H9 (cell line): ENCODE measurements at regions not wholly inside any gene's neighbourhood (a gene's known extent, or its start where the extent isn't known, plus 50 kb on each side); places are given as distances from the start of the nearest gene placed in this dataset.

ENCODE experiments used
- DNase-seq: peaks from one replicate; pipeline ENCODE4 v3.0.0-alpha.2; 2017
- H2AFZ ChIP-seq: one replicate; pipeline ENCODE4 v1.6.1; 2013; ENCODE audit warnings: mild to moderate bottlenecking, low read length, control low read depth, moderate library complexity
- H2AK5ac ChIP-seq: 2 replicates; pipeline ENCODE4 v1.6.1; 2013; ENCODE audit warnings: low read length, control low read depth, mixed read lengths; ENCODE audit not compliant: insufficient read length
- H2BK120ac ChIP-seq: one replicate; pipeline ENCODE4 v1.6.1; 2013; ENCODE audit warnings: low read depth, mild to moderate bottlenecking, low read length, control low read depth, inconsistent platforms; ENCODE audit not compliant: poor library complexity, severe bottlenecking
- H2BK12ac ChIP-seq: 2 replicates; pipeline ENCODE4 v1.6.1; 2013; ENCODE audit warnings: low read length, control low read depth, mixed read lengths, low read depth; ENCODE audit not compliant: insufficient read length
- H2BK15ac ChIP-seq: 2 replicates; pipeline ENCODE4 v1.6.1; 2013; ENCODE audit warnings: low read depth, low read length, control low read depth
- H2BK20ac ChIP-seq: one replicate; pipeline ENCODE4 v1.6.1; 2013; ENCODE audit warnings: low read depth, mild to moderate bottlenecking, low read length, control low read depth, inconsistent platforms; ENCODE audit not compliant: poor library complexity, severe bottlenecking
- H2BK5ac ChIP-seq: 2 replicates; pipeline ENCODE4 v1.6.1; 2013; ENCODE audit warnings: low read length, control low read depth, mixed read lengths; ENCODE audit not compliant: insufficient read length
- H3K14ac ChIP-seq: 2 replicates; pipeline ENCODE4 v1.6.1; 2013; ENCODE audit warnings: low read length, control low read depth; ENCODE audit not compliant: insufficient read depth
- H3K18ac ChIP-seq: 2 replicates; pipeline ENCODE4 v1.6.1; 2013; ENCODE audit warnings: low read depth, mild to moderate bottlenecking, mixed read lengths, low read length, control low read depth; ENCODE audit not compliant: insufficient read length
- H3K23ac ChIP-seq: 2 replicates; pipeline ENCODE4 v1.6.1; 2013; ENCODE audit warnings: low read length, control low read depth, mixed read lengths, low read depth; ENCODE audit not compliant: insufficient read length
- H3K23me2 ChIP-seq: 2 replicates; pipeline ENCODE4 v1.6.1; 2013; ENCODE audit warnings: low read depth, mild to moderate bottlenecking, mixed read lengths, low read length, control low read depth; ENCODE audit not compliant: insufficient read length, poor library complexity, severe bottlenecking
- H3K27ac ChIP-seq: 2 replicates; pipeline ENCODE4 v1.5.1; 2013; ENCODE audit warnings: low read length, control low read depth, mixed read lengths, low read depth; ENCODE audit not compliant: insufficient read length
- H3K27me3 ChIP-seq: 2 replicates; pipeline ENCODE4 v1.6.1; 2013; ENCODE audit warnings: low read length, control low read depth, inconsistent platforms; ENCODE audit not compliant: insufficient read depth
- H3K4ac ChIP-seq: 2 replicates; pipeline ENCODE4 v1.6.1; 2013; ENCODE audit warnings: low read depth, mild to moderate bottlenecking, control low read depth, inconsistent platforms, low read length, moderate library complexity
- H3K4me1 ChIP-seq: 2 replicates; pipeline ENCODE4 v1.6.1; 2013; ENCODE audit warnings: low read length, control low read depth, inconsistent platforms; ENCODE audit not compliant: insufficient read depth
- H3K4me2 ChIP-seq: 2 replicates; pipeline ENCODE4 v1.6.1; 2013; ENCODE audit warnings: low read length, control low read depth, mixed read lengths; ENCODE audit not compliant: insufficient read length, insufficient read depth
- H3K56ac ChIP-seq: 2 replicates; pipeline ENCODE4 v1.6.1; 2013; ENCODE audit warnings: low read depth, mild to moderate bottlenecking, mixed read lengths, low read length, control low read depth; ENCODE audit not compliant: insufficient read length
- H3K79me1 ChIP-seq: 2 replicates; pipeline ENCODE4 v1.6.1; 2013; ENCODE audit warnings: low read depth, mild to moderate bottlenecking, moderate library complexity, low read length, control low read depth, inconsistent platforms; ENCODE audit not compliant: insufficient read depth, poor library complexity, severe bottlenecking
- H3K79me2 ChIP-seq: 2 replicates; pipeline ENCODE4 v1.6.1; 2013; ENCODE audit warnings: low read length, control low read depth, inconsistent platforms; ENCODE audit not compliant: insufficient read depth
- H3K9ac ChIP-seq: 2 replicates; pipeline ENCODE4 v1.6.1; 2013; ENCODE audit warnings: low read length, control low read depth, mixed read lengths; ENCODE audit not compliant: insufficient read length; ENCODE audit errors: extremely low read depth
- H3K9me3 ChIP-seq: one replicate; pipeline ENCODE4 v1.6.1; 2013; ENCODE audit warnings: low read depth, low read length, inconsistent platforms; ENCODE audit not compliant: control insufficient read depth
- H3T11ph ChIP-seq: one replicate; pipeline ENCODE4 v1.6.1; 2013; ENCODE audit warnings: mild to moderate bottlenecking, low read length, control low read depth, inconsistent platforms
- H4K20me1 ChIP-seq: one replicate; pipeline ENCODE4 v1.6.1; 2013; ENCODE audit not compliant: control insufficient read depth, insufficient read length, insufficient read depth
- H4K5ac ChIP-seq: 2 replicates; pipeline ENCODE4 v1.6.1; 2013; ENCODE audit warnings: low read depth, mild to moderate bottlenecking, mixed read lengths, low read length, control low read depth; ENCODE audit not compliant: insufficient read length
- H4K8ac ChIP-seq: replicated peaks from 2 replicates; pipeline ENCODE4 v1.6.1; 2013; ENCODE audit warnings: low read length, control low read depth, mixed read lengths, low read depth; ENCODE audit not compliant: insufficient read length
- H4K91ac ChIP-seq: 2 replicates; pipeline ENCODE4 v1.6.1; 2013; ENCODE audit warnings: low read depth, mild to moderate bottlenecking, moderate library complexity, mixed read lengths, low read length, control low read depth; ENCODE audit not compliant: insufficient read length
- H3K27ac Mint-ChIP-seq, 3 experiments: 2 replicates in 2 of 3; 3 replicates in 1 of 3; pipeline ENCODE4 v1.8.0; 2020 to 2021; ENCODE audit warnings: mixed read lengths in 3 of 3, mild to moderate bottlenecking in 1 of 3, moderate library complexity in 1 of 3
- H3K27me3 Mint-ChIP-seq: 2 replicates; pipeline ENCODE4 v1.8.0; 2021; ENCODE audit warnings: low read depth, mild to moderate bottlenecking, moderate library complexity, mixed read lengths
- H3K36me3 Mint-ChIP-seq, 3 experiments: 2 replicates in 2 of 3; 3 replicates in 1 of 3; pipeline ENCODE4 v1.8.0; 2020 to 2021; ENCODE audit warnings: low read depth in 3 of 3, mixed read lengths in 3 of 3; ENCODE audit not compliant: insufficient read depth in 1 of 3
- H3K4me1 Mint-ChIP-seq, 2 experiments: 2 replicates each; pipeline ENCODE4 v1.8.0; 2020; ENCODE audit warnings: mixed read lengths in 2 of 2
- H3K4me3 Mint-ChIP-seq, 2 experiments: 2 replicates in 1 of 2; 3 replicates in 1 of 2; pipeline ENCODE4 v1.8.0; 2020 to 2021; ENCODE audit warnings: mild to moderate bottlenecking in 2 of 2, mixed read lengths in 2 of 2, moderate library complexity in 1 of 2
- H3K9me3 Mint-ChIP-seq, 2 experiments: 2 replicates in 1 of 2; 3 replicates in 1 of 2; pipeline ENCODE4 v1.8.0; 2020; ENCODE audit warnings: mild to moderate bottlenecking in 2 of 2, mixed read lengths in 2 of 2, moderate library complexity in 1 of 2
- CTCF ChIP-seq: fragments of 200-600 bp; sonication (generic); conservative IDR thresholded peaks from 3 replicates; pipeline ENCODE4 v1.8.0; 2021; ENCODE audit warnings: antibody characterized with exemption, mild to moderate bottlenecking
- WGBS: extraction: QIAGEN DNeasy Blood & Tissue Kit; methylation state at CpG from one replicate; pipeline ENCODE4 v1.1.7; 2013; ENCODE audit warnings: missing lambda C conversion rate, low lambda C conversion rate, mixed read lengths; ENCODE audit not compliant: insufficient read length; ENCODE audit errors: extremely low coverage; 5-methylcytosine and 5-hydroxymethylcytosine counted together

- no peaks in the 10 kb centered on the region for H3K23me2 ChIP-seq
- H3K4ac ChIP-seq = no peak overlapping the region
- H3K27ac Mint-ChIP-seq = no peak overlapping the region
- WGBS = no CpG with 5 or more reads among the region's 4 CpGs
- no peak overlapping the region for H2BK12ac ChIP-seq
- H2BK5ac ChIP-seq = no peak overlapping the region
- H3K9me3 ChIP-seq = no peaks in the 10 kb centered on the region
- H3K14ac ChIP-seq = no peak overlapping the region
- H3K4me1 ChIP-seq = no peaks in the 10 kb centered on the region
- no peak for TF ChIP-seq CTCF
- H3K4me1 Mint-ChIP-seq = peaks cover 9% of the 10 kb centered on the region in 2 experiments; a peak in 3 of 4 replicates
- H2AK5ac ChIP-seq = no peak overlapping the region
- H3K27ac ChIP-seq = no peak overlapping the region
- H3K79me2 ChIP-seq = no peaks in the 10 kb centered on the region
- no peak overlapping the region for H3K9ac ChIP-seq
- H2BK20ac ChIP-seq = no peak overlapping the region
- H3K4me3 Mint-ChIP-seq = no peak overlapping the region
- H3K27me3 ChIP-seq = no peaks in the 10 kb centered on the region
- no peak overlapping the region for H4K91ac ChIP-seq
- H2AFZ ChIP-seq = no peak overlapping the region
- no peak overlapping the region for H3K23ac ChIP-seq
- no peak for DNase-seq
- H3K36me3 Mint-ChIP-seq = no peaks in the 10 kb centered on the region; a peak in 2 of 7 replicates
- H3K79me1 ChIP-seq = no peaks in the 10 kb centered on the region
- H3K18ac ChIP-seq = no peak overlapping the region
- no peak overlapping the region for H3T11ph ChIP-seq
- no peak overlapping the region for H2BK15ac ChIP-seq
- no peak overlapping the region for H2BK120ac ChIP-seq
- no peak overlapping the region for H4K8ac ChIP-seq
- H3K27me3 Mint-ChIP-seq = no peaks in the 10 kb centered on the region; the same call in 1 of the 2 replicates
- H3K56ac ChIP-seq = no peak overlapping the region
- no peak overlapping the region for H4K5ac ChIP-seq
- no peaks in the 10 kb centered on the region for H4K20me1 ChIP-seq
- H3K9me3 Mint-ChIP-seq = peaks cover 0 to 5% of the 10 kb centered on the region in 2 experiments; a peak in 1 of 5 replicates
- H3K4me2 ChIP-seq = no peak overlapping the region
Measured at GRCh38 chr5:68658810-68659372, 434.9 kb upstream of the SLC30A5 start.
